ENCODE measurements at regions not wholly inside any gene's neighbourhood (a gene's known extent, or its start where the extent isn't known, plus 50 kb on each side); places are given as distances from the start of the nearest gene placed in this dataset.

- TF ChIP-seq, protein P1, sequence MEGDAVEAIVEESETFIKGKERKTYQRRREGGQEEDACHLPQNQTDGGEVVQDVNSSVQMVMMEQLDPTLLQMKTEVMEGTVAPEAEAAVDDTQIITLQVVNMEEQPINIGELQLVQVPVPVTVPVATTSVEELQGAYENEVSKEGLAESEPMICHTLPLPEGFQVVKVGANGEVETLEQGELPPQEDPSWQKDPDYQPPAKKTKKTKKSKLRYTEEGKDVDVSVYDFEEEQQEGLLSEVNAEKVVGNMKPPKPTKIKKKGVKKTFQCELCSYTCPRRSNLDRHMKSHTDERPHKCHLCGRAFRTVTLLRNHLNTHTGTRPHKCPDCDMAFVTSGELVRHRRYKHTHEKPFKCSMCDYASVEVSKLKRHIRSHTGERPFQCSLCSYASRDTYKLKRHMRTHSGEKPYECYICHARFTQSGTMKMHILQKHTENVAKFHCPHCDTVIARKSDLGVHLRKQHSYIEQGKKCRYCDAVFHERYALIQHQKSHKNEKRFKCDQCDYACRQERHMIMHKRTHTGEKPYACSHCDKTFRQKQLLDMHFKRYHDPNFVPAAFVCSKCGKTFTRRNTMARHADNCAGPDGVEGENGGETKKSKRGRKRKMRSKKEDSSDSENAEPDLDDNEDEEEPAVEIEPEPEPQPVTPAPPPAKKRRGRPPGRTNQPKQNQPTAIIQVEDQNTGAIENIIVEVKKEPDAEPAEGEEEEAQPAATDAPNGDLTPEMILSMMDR (IDR thresholded peaks at IDR 0.05; ENCODE audit: insufficient read depth, low read depth, low read length) = no peak
- TF ChIP-seq EZH2 (IDR thresholded peaks at IDR 0.05; ENCODE audit: insufficient read depth, low read length) = no peak
These were observed 357.0 kb upstream of the TMEFF2 start for GRCh38 chr2:192551760-192552159.
